Spinal cord (tissue), 9 donors: ENCODE measurements at regions not wholly inside any gene's neighbourhood (a gene's known extent, or its start where the extent isn't known, plus 50 kb on each side); places are given as distances from the start of the nearest gene placed in this dataset.

ENCODE experiments used
- DNase-seq, 6 donors: peaks; one replicate each; pipeline versions ENCODE4 v3.0.0 to v3.0.0-alpha.2; 2013 to 2015; ENCODE audit warnings: low spot score in 6 of 6, low read depth in 4 of 6
- H3K27ac ChIP-seq: one replicate; pipeline ENCODE4 v1.5.1; 2013; ENCODE audit warnings: low read depth, low read length, control low read depth
- H3K27me3 ChIP-seq: one replicate; pipeline ENCODE4 v1.6.1; 2013; ENCODE audit warnings: low read length; ENCODE audit not compliant: control insufficient read depth, insufficient read depth
- H3K36me3 ChIP-seq: one replicate; pipeline ENCODE4 v1.6.1; 2013; ENCODE audit warnings: low read length; ENCODE audit not compliant: control insufficient read depth, insufficient read depth
- H3K4me1 ChIP-seq: one replicate; pipeline ENCODE4 v1.6.1; 2013; ENCODE audit warnings: low read length; ENCODE audit not compliant: control insufficient read depth, insufficient read depth
- H3K4me3 ChIP-seq: one replicate; pipeline ENCODE4 v1.5.1; 2013; ENCODE audit warnings: low read depth, low read length, control low read depth
- H3K9me3 ChIP-seq: one replicate; pipeline ENCODE4 v1.6.1; 2013; ENCODE audit warnings: low read length; ENCODE audit not compliant: control insufficient read depth, insufficient read depth
- WGBS: methylation state at CpG from one replicate; pipeline ENCODE4 v1.1.5; 2013; ENCODE audit warnings: missing lambda C conversion rate; ENCODE audit not compliant: insufficient coverage; 5-methylcytosine and 5-hydroxymethylcytosine counted together
- donor health status: healthy.

DNA sequence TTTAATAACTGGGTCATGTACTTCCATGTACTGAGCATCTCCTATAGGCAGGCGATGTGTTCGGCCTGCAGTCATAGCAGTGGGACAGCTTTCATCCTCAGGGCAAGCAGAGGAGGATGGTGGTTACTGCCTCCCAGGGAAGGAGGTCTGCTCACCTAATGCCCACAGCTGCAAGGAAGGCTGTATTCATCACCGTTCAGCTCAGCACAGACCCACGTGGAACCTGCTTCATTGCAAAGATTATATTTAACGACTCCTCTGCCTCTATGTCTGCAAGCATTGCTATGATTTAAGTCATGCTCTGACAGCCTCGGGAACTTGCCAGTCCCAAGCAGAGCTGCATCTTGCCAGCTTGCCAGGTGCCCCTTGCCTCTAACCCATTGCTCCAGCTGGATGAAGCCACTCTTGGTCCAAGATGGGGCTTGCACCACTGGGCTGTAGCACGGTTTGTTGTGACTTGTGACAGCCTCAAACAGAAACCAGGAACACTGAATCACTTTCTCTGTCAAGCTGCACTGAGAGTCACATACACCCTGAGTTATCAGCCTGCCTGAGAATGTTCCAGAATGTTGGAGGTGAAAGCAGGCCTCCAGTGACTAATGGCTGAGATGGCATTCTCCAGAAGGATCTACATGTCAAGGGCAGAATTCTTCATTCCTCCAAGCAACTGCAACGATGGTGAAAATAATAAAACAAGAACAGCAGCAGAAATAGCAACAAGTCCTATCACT lies 651.1 kb upstream of the ID2 start:
- WGBS = 71% methylated on average over 6 of the region's 8 CpGs
- H3K4me1 ChIP-seq = no peaks in the 10 kb centered on the region
- H3K27me3 ChIP-seq = no peaks in the 10 kb centered on the region
- no peak overlapping the region for H3K27ac ChIP-seq
- H3K9me3 ChIP-seq = no peaks in the 10 kb centered on the region
- no peak overlapping the region for H3K4me3 ChIP-seq
- peak in 1 of 6 donors; percentile 52 for DNase-seq
- H3K36me3 ChIP-seq = no peaks in the 10 kb centered on the region

DNA sequence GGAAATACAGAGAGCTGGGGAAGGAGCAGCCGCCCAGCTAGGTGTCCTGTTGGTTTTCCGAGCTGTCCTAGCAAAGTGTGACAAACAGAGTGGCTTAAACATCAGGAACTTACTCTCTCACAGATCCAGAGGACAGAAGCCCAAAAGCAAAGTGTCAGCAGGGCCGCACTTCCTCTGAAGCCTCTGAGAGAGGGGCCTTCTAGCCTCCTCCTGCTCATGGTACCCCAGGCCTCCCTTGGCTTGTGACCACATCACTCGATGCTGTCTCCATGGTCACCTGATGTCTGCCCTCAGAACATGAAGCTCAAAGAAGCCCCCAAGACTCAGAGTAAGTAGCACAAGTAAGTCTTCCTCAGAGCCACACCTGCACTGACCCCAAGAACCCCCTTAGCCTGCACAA lies 650.5 kb upstream of the ID2 start:
- WGBS = 86% methylated on average over 4 of the region's 4 CpGs
- Histone ChIP-seq H3K36me3 (no peaks in the 10 kb centered on the region), H3K4me1 (no peaks in the 10 kb centered on the region), H3K9me3 (no peaks in the 10 kb centered on the region), H3K4me3 (no peak overlapping the region), H3K27ac (no peak overlapping the region), H3K27me3 (no peaks in the 10 kb centered on the region)
- no peak for DNase-seq

DNA sequence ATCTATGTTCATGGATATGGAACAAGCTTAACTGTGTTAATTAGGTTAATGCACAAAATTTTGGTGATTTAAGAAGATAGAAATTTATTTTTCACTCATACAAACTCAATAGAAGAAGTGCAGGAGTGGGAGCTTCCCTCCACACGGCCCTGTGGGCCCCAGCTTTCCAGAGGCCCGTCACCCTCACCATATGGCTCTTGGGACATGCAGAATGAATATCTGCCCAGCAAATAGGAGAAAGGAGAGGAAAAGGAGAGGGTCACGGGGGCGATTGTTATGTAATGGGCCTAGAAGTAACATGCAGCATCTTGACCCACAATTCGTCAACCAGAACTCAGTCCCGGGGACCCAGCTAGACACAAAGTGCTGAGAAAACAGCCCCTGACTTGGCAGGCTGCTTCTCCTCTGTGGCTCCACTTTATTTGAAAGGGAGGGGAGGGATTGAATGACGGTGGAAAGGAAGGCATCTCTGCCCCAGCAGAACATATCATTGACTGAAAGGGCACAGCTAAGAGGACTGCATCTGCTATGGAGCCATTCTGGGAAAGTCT lies 648.2 kb upstream of the ID2 start:
- no peak overlapping the region for H3K27ac ChIP-seq
- DNase-seq = no peak
- no peaks in the 10 kb centered on the region for H3K4me1 ChIP-seq
- no peaks in the 10 kb centered on the region for H3K36me3 ChIP-seq
- 76% methylated on average over 4 of the region's 7 CpGs for WGBS
- H3K4me3 ChIP-seq = no peak overlapping the region
- no peaks in the 10 kb centered on the region for H3K9me3 ChIP-seq
- H3K27me3 ChIP-seq = no peaks in the 10 kb centered on the region

DNA sequence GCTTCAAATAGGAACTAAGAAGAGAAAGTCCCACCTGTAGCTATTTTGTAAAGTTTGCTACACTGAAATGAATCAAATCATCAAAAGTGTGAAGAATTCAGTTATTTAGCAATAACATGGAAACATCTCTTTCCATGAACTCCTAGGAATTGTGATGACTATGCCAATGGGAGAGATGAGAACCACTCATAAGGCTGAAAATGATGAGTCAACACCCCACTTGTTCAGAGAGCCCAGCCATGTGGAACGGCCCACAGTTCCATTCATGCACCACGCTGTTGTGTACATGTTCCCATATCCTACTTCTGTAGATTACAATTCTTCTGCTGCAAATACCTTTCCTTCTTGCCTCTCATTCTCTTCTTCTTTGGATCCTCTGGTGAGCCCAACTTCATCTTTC lies 645.5 kb upstream of the ID2 start:
- Histone ChIP-seq H3K4me3 (no peak overlapping the region), H3K9me3 (no peaks in the 10 kb centered on the region), H3K27me3 (no peaks in the 10 kb centered on the region), H3K4me1 (no peaks in the 10 kb centered on the region), H3K36me3 (no peaks in the 10 kb centered on the region), H3K27ac (no peak overlapping the region)
- no peak for DNase-seq
- 96% methylated on average over 2 of the region's 2 CpGs for WGBS

DNA sequence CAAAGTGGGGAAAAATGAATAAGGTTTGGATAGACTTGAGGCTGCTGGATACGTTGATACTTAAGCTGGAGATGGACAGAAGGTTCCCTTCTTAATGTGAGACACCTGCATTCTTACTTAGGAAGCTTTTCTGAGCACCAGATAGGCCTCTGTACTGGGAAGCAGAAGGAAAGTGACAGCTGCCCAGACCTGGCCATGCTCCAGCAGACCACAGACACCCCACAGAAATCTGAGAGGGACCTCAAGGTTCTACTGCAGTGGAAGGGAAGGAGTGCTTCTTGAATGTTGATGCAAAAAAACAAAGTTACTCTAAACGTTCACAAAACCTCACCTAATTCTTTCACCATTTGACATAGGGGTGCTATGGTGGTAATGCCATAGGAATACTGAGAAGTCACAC lies 642.1 kb upstream of the ID2 start:
- H3K27ac ChIP-seq = no peak overlapping the region
- peaks cover 7% of the 10 kb centered on the region for H3K9me3 ChIP-seq
- WGBS = 92% methylated on average over 1 of the region's 2 CpGs
- H3K4me1 ChIP-seq = no peaks in the 10 kb centered on the region
- no peaks in the 10 kb centered on the region for H3K27me3 ChIP-seq
- H3K4me3 ChIP-seq = no peak overlapping the region
- no peak for DNase-seq
- H3K36me3 ChIP-seq = no peaks in the 10 kb centered on the region

DNA sequence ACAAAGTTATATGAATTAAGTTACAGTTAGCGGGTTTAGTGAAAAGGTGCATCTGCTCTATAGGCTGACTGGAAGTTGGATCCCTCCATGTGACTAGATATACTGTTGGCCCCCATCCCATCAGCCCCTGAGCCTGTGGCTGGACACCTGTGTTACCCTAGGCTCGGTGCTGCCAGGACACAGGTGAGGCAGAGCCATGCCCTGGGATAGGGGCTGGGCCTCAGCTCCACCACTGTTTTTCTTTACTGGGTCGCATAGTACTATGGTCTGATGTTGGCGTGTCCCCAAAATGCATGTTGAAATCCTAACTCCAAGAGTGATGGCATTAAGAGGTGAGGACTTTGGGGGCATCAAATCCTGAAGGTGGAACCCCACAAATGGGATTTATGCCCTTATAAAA lies 638.6 kb upstream of the ID2 start:
- 85% methylated on average over 4 of the region's 4 CpGs for WGBS
- no peaks in the 10 kb centered on the region for H3K4me1 ChIP-seq
- no peaks in the 10 kb centered on the region for H3K27me3 ChIP-seq
- peaks cover 7% of the 10 kb centered on the region for H3K9me3 ChIP-seq
- no peaks in the 10 kb centered on the region for H3K36me3 ChIP-seq
- DNase-seq = no peak
- no peak overlapping the region for H3K4me3 ChIP-seq
- H3K27ac ChIP-seq = no peak overlapping the region

DNA sequence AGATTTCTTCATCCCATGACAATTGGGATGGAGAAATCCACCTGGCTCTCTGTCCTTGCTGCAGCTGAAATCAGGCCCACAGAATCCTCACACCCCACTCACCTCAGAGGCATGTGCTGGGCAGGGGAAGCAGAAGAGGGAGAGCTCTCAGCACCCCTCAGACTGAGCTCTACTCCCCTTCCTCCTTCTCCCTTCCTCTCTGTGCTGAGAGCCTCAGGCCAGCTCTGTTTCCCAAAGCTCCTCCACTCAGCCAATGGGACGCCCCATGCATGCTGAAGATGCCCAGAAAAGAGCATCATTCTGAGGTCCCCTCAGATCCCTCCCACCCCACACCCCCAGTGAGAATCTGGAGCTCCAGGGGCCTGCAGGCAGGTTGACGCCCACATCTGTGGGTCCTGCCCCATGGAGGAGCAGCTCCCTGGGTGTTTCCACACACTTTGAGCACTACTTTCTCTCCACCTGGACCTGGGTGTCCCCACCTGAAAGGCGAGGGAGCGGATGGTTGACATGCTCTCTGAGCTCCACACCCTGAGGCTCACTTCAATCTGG lies 637.7 kb upstream of the ID2 start:
- Histone ChIP-seq H3K9me3 (peaks cover 7% of the 10 kb centered on the region), H3K4me3 (no peak overlapping the region), H3K27ac (no peak overlapping the region), H3K4me1 (no peaks in the 10 kb centered on the region), H3K27me3 (no peaks in the 10 kb centered on the region), H3K36me3 (no peaks in the 10 kb centered on the region)
- DNase-seq = no peak
- WGBS = 94% methylated on average over 4 of the region's 4 CpGs

DNA sequence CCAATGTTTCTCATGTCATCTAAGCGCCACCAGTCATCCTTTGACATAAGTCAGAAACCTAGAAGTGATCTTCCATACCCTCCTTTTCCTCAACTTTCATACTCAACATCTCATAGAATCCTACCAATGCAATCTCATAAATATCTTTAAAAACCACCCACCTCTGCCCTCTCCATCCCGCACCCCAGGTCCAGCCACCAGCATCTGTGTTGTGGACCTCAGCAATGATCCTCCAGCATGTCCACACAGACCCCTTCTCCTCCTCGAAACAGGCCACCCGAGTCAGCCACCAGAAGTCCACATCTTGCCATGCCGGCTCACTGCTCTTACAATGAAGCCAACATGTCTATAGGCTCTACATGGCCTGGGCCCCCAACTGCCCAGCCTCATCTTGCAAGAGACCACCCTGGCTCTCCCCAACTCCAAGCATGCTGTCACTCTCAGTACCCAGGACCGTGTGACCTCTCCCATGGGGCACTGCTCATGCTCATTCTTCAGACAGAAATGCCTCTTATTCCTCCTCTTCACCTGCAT lies 636.7 kb upstream of the ID2 start:
- no peaks in the 10 kb centered on the region for H3K36me3 ChIP-seq
- WGBS = 85% methylated on average over 6 of the region's 6 CpGs
- no peak overlapping the region for H3K4me3 ChIP-seq
- no peaks in the 10 kb centered on the region for H3K4me1 ChIP-seq
- no peaks in the 10 kb centered on the region for H3K27me3 ChIP-seq
- no peak overlapping the region for H3K27ac ChIP-seq
- no peak for DNase-seq
- H3K9me3 ChIP-seq = peaks cover 7% of the 10 kb centered on the region

DNA sequence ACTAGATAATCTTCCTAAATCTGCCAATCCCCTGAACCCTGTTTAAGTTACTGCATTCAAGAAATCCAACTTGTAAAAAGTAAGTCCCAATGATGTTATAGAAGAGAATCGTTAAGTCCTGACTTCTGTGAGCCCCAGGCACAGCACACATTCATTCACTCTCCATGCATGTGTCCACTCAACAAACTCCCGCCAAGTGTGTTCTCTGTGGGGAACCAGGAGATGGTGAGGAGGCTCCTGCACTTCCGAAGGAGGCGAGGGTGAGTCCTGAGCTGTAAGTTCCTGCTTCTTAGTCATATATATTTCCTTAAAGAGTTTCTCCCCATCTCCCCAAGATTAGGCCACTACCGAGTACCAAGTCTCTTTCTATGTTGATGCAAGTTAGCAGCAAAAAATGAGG lies 635.0 kb upstream of the ID2 start:
- no peaks in the 10 kb centered on the region for H3K4me1 ChIP-seq
- H3K36me3 ChIP-seq = no peaks in the 10 kb centered on the region
- no CpG with 5 or more reads among the region's 5 CpGs for WGBS
- H3K27me3 ChIP-seq = no peaks in the 10 kb centered on the region
- no peak for DNase-seq
- no peak overlapping the region for H3K27ac ChIP-seq
- H3K9me3 ChIP-seq = peaks cover 7% of the 10 kb centered on the region
- no peak overlapping the region for H3K4me3 ChIP-seq

DNA sequence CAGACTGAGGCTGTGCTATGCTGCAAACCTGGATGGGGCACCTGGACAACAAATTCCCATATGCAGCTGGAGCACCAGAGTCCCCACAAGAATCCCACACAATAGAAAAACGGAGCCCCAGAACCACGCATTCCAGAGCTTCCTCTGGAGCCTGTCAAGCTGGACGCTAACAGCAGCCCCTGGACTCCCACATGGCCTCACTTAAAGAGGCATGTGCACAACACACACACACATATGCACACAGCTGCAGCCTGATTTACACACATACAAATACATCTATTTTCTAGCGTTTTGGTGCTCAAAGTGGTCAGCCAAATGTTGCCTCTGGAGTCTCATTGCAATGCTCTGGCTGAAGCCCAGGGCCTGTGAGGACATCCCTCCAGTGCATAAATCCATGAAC lies 632.7 kb upstream of the ID2 start:
- no peaks in the 10 kb centered on the region for H3K36me3 ChIP-seq
- no peak for DNase-seq
- H3K4me3 ChIP-seq = no peak overlapping the region
- H3K27ac ChIP-seq = no peak overlapping the region
- H3K9me3 ChIP-seq = no peaks in the 10 kb centered on the region
- no peaks in the 10 kb centered on the region for H3K27me3 ChIP-seq
- 88% methylated on average over 4 of the region's 4 CpGs for WGBS
- H3K4me1 ChIP-seq = no peaks in the 10 kb centered on the region
